ENCODE measurements at regions not wholly inside any gene's neighbourhood (a gene's known extent, or its start where the extent isn't known, plus 50 kb on each side); places are given as distances from the start of the nearest gene placed in this dataset.

GRCh38 chr15:61524086-61524485, 295.0 kb upstream of the RORA start:
- Histone ChIP-seq H3K36me3 (ENCODE audit: control insufficient read depth, insufficient read depth, low read length) (no peaks in the 10 kb centered on the region), H3K9me3 (ENCODE audit: control insufficient read depth, insufficient read depth, low read length) (no peaks in the 10 kb centered on the region), H3K4me1 (ENCODE audit: control insufficient read depth, insufficient read depth, low read length) (peaks cover 16% of the 10 kb centered on the region), H3K9ac (ENCODE audit: low read depth, low read length) (no peak overlapping the region), H3K27me3 (ENCODE audit: control insufficient read depth, insufficient read depth, low read length) (no peaks in the 10 kb centered on the region), H3K4me3 (ENCODE audit: low read depth, low read length) (no peak overlapping the region)

GRCh38 chr15:61522411-61522810, 293.3 kb upstream of the RORA start:
- no peaks in the 10 kb centered on the region for H3K36me3 ChIP-seq (ENCODE audit: control insufficient read depth, insufficient read depth, low read length)
- no peak overlapping the region for H3K9ac ChIP-seq (ENCODE audit: low read depth, low read length)
- no peaks in the 10 kb centered on the region for H3K4me1 ChIP-seq (ENCODE audit: control insufficient read depth, insufficient read depth, low read length)
- H3K9me3 ChIP-seq (ENCODE audit: control insufficient read depth, insufficient read depth, low read length) = no peaks in the 10 kb centered on the region
- no peaks in the 10 kb centered on the region for H3K27me3 ChIP-seq (ENCODE audit: control insufficient read depth, insufficient read depth, low read length)
- H3K4me3 ChIP-seq (ENCODE audit: low read depth, low read length) = no peak overlapping the region

GRCh38 chr15:61521953-61522352, 292.9 kb upstream of the RORA start:
- no peaks in the 10 kb centered on the region for H3K36me3 ChIP-seq (ENCODE audit: control insufficient read depth, insufficient read depth, low read length)
- no peaks in the 10 kb centered on the region for H3K27me3 ChIP-seq (ENCODE audit: control insufficient read depth, insufficient read depth, low read length)
- H3K9me3 ChIP-seq (ENCODE audit: control insufficient read depth, insufficient read depth, low read length) = no peaks in the 10 kb centered on the region
- H3K9ac ChIP-seq (ENCODE audit: low read depth, low read length) = no peak overlapping the region
- H3K4me1 ChIP-seq (ENCODE audit: control insufficient read depth, insufficient read depth, low read length) = no peaks in the 10 kb centered on the region
- H3K4me3 ChIP-seq (ENCODE audit: low read depth, low read length) = no peak overlapping the region

- Histone ChIP-seq H3K9ac (ENCODE audit: low read depth, low read length) (no peak overlapping the region), H3K36me3 (ENCODE audit: control insufficient read depth, insufficient read depth, low read length) (no peaks in the 10 kb centered on the region), H3K4me1 (ENCODE audit: control insufficient read depth, insufficient read depth, low read length) (no peaks in the 10 kb centered on the region), H3K27me3 (ENCODE audit: control insufficient read depth, insufficient read depth, low read length) (no peaks in the 10 kb centered on the region), H3K9me3 (ENCODE audit: control insufficient read depth, insufficient read depth, low read length) (no peaks in the 10 kb centered on the region), H3K4me3 (ENCODE audit: low read depth, low read length) (no peak overlapping the region)
Measured at GRCh38 chr15:61519296-61519695, 290.2 kb upstream of the RORA start.

GRCh38 chr15:61518191-61518950, 289.3 kb upstream of the RORA start:
- no peak overlapping the region for H3K9ac ChIP-seq (ENCODE audit: low read depth, low read length)
- H3K4me1 ChIP-seq (ENCODE audit: control insufficient read depth, insufficient read depth, low read length) = no peaks in the 10 kb centered on the region
- no peaks in the 10 kb centered on the region for H3K9me3 ChIP-seq (ENCODE audit: control insufficient read depth, insufficient read depth, low read length)
- H3K27me3 ChIP-seq (ENCODE audit: control insufficient read depth, insufficient read depth, low read length) = no peaks in the 10 kb centered on the region
- no peak overlapping the region for H3K4me3 ChIP-seq (ENCODE audit: low read depth, low read length)
- no peaks in the 10 kb centered on the region for H3K36me3 ChIP-seq (ENCODE audit: control insufficient read depth, insufficient read depth, low read length)

GRCh38 chr15:61517776-61518175, 288.7 kb upstream of the RORA start:
- no peaks in the 10 kb centered on the region for H3K4me1 ChIP-seq (ENCODE audit: control insufficient read depth, insufficient read depth, low read length)

GRCh38 chr15:61517335-61517734, 288.2 kb upstream of the RORA start:
- H3K4me1 ChIP-seq (ENCODE audit: control insufficient read depth, insufficient read depth, low read length) = no peaks in the 10 kb centered on the region
- no peaks in the 10 kb centered on the region for H3K27me3 ChIP-seq (ENCODE audit: control insufficient read depth, insufficient read depth, low read length)
- no peaks in the 10 kb centered on the region for H3K36me3 ChIP-seq (ENCODE audit: control insufficient read depth, insufficient read depth, low read length)
- no peak overlapping the region for H3K4me3 ChIP-seq (ENCODE audit: low read depth, low read length)
- no peaks in the 10 kb centered on the region for H3K9me3 ChIP-seq (ENCODE audit: control insufficient read depth, insufficient read depth, low read length)
- no peak overlapping the region for H3K9ac ChIP-seq (ENCODE audit: low read depth, low read length)

More at GRCh38 chr15:61517776-61518175, 288.7 kb upstream of the RORA start:
- no peaks in the 10 kb centered on the region for H3K9me3 ChIP-seq (ENCODE audit: control insufficient read depth, insufficient read depth, low read length)
- no peak overlapping the region for H3K9ac ChIP-seq (ENCODE audit: low read depth, low read length)
- no peak overlapping the region for H3K4me3 ChIP-seq (ENCODE audit: low read depth, low read length)
- H3K27me3 ChIP-seq (ENCODE audit: control insufficient read depth, insufficient read depth, low read length) = no peaks in the 10 kb centered on the region
- no peaks in the 10 kb centered on the region for H3K36me3 ChIP-seq (ENCODE audit: control insufficient read depth, insufficient read depth, low read length)

- Histone ChIP-seq H3K9ac (ENCODE audit: low read depth, low read length) (no peak overlapping the region), H3K4me3 (ENCODE audit: low read depth, low read length) (no peak overlapping the region), H3K9me3 (ENCODE audit: control insufficient read depth, insufficient read depth, low read length) (no peaks in the 10 kb centered on the region), H3K27me3 (ENCODE audit: control insufficient read depth, insufficient read depth, low read length) (no peaks in the 10 kb centered on the region), H3K4me1 (ENCODE audit: control insufficient read depth, insufficient read depth, low read length) (no peaks in the 10 kb centered on the region), H3K36me3 (ENCODE audit: control insufficient read depth, insufficient read depth, low read length) (no peaks in the 10 kb centered on the region)
Measured at GRCh38 chr15:61511756-61512155, 282.7 kb upstream of the RORA start.

GRCh38 chr15:61511089-61511488, 282.0 kb upstream of the RORA start:
- Histone ChIP-seq H3K9me3 (ENCODE audit: control insufficient read depth, insufficient read depth, low read length) (no peaks in the 10 kb centered on the region), H3K4me3 (ENCODE audit: low read depth, low read length) (no peak overlapping the region), H3K36me3 (ENCODE audit: control insufficient read depth, insufficient read depth, low read length) (no peaks in the 10 kb centered on the region), H3K27me3 (ENCODE audit: control insufficient read depth, insufficient read depth, low read length) (no peaks in the 10 kb centered on the region), H3K4me1 (ENCODE audit: control insufficient read depth, insufficient read depth, low read length) (no peaks in the 10 kb centered on the region), H3K9ac (ENCODE audit: low read depth, low read length) (no peak overlapping the region)

- H3K27me3 ChIP-seq (ENCODE audit: control insufficient read depth, insufficient read depth, low read length) = no peaks in the 10 kb centered on the region
- no peak overlapping the region for H3K4me3 ChIP-seq (ENCODE audit: low read depth, low read length)
- H3K9ac ChIP-seq (ENCODE audit: low read depth, low read length) = no peak overlapping the region
- H3K4me1 ChIP-seq (ENCODE audit: control insufficient read depth, insufficient read depth, low read length) = no peaks in the 10 kb centered on the region
- no peaks in the 10 kb centered on the region for H3K9me3 ChIP-seq (ENCODE audit: control insufficient read depth, insufficient read depth, low read length)
- H3K36me3 ChIP-seq (ENCODE audit: control insufficient read depth, insufficient read depth, low read length) = no peaks in the 10 kb centered on the region
Measured at GRCh38 chr15:61509327-61509840, 280.3 kb upstream of the RORA start.

- Histone ChIP-seq H3K9me3 (ENCODE audit: control insufficient read depth, insufficient read depth, low read length) (no peaks in the 10 kb centered on the region), H3K4me3 (ENCODE audit: low read depth, low read length) (no peak overlapping the region), H3K4me1 (ENCODE audit: control insufficient read depth, insufficient read depth, low read length) (peaks cover 2% of the 10 kb centered on the region), H3K36me3 (ENCODE audit: control insufficient read depth, insufficient read depth, low read length) (no peaks in the 10 kb centered on the region), H3K27me3 (ENCODE audit: control insufficient read depth, insufficient read depth, low read length) (no peaks in the 10 kb centered on the region), H3K9ac (ENCODE audit: low read depth, low read length) (no peak overlapping the region)
Measured at GRCh38 chr15:61503383-61503969, 274.4 kb upstream of the RORA start.

GRCh38 chr15:61501815-61502389, 272.8 kb upstream of the RORA start:
- H3K27me3 ChIP-seq (ENCODE audit: control insufficient read depth, insufficient read depth, low read length) = no peaks in the 10 kb centered on the region
- no peaks in the 10 kb centered on the region for H3K9me3 ChIP-seq (ENCODE audit: control insufficient read depth, insufficient read depth, low read length)
- H3K36me3 ChIP-seq (ENCODE audit: control insufficient read depth, insufficient read depth, low read length) = no peaks in the 10 kb centered on the region
- H3K4me3 ChIP-seq (ENCODE audit: low read depth, low read length) = no peak overlapping the region
- H3K4me1 ChIP-seq (ENCODE audit: control insufficient read depth, insufficient read depth, low read length) = peaks cover 2% of the 10 kb centered on the region
- no peak overlapping the region for H3K9ac ChIP-seq (ENCODE audit: low read depth, low read length)
